GM10248 (cell line): ENCODE measurements at regions not wholly inside any gene's neighbourhood (a gene's known extent, or its start where the extent isn't known, plus 50 kb on each side); places are given as distances from the start of the nearest gene placed in this dataset.

Experiments
- CTCF ChIA-PET: fragments of 300-600 bp; sonication (Branson Sonifier 250); formaldehyde crosslinking; extraction: SDS; loops from one replicate; lab custom pipeline; 2021; ENCODE audit warnings: antibody characterized with exemption; lab: Yijun Ruan, JAX
- POLR2A ChIA-PET: fragments of 350-650 bp; sonication (Branson Sonifier 250); formaldehyde crosslinking; extraction: SDS; loops from one replicate; lab custom pipeline; 2020; ENCODE audit warnings: antibody characterized with exemption; lab: Yijun Ruan, JAX
- DNase-seq: peaks from one replicate; pipeline ENCODE4 v3.0.0; 2012; ENCODE audit errors: extremely low spot score
- CTCF ChIP-seq: IDR thresholded peaks from 2 replicates; pipeline ENCODE4 v1.5.1; 2012; ENCODE audit warnings: mild to moderate bottlenecking, low read depth; ENCODE audit errors: extremely low read depth, missing control alignments, control extremely low read depth

DNA sequence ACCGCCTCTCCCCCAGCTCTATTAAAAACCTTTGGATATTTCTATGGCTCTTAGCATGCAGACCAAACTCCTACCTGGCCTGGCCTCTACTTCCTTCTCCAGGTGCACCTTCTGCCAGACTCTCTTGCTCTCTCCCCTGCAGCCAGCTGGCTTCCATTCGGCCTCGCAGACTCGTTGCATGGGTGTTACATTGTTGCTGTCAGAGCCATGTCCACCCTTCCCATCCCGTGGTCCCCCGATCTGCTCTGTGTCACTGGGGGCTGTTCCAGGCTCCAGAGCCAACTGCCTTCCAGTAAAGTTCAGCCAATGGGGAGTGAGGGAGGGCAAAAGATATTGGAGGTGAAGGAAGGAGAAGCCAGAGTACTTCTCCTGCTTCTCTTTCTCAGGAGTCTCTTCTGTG, 112.5 kb upstream of the LGALSL start:
- POLR2A ChIA-PET, result interaction anchor here (0.6 kb wide), 1 partner anchor 1585 kb away, joined by 3 read pairs; no protein-coding TSS in a partner anchor
- TF ChIP-seq CTCF, result no peak
- DNase-seq, result no peak
- CTCF ChIA-PET, result interaction anchor here (1.8 to 7.0 kb wide), 4 partner anchors 10 to 147 kb away, joined by 4 to 73 read pairs (median 5); no protein-coding TSS in a partner anchor

DNA sequence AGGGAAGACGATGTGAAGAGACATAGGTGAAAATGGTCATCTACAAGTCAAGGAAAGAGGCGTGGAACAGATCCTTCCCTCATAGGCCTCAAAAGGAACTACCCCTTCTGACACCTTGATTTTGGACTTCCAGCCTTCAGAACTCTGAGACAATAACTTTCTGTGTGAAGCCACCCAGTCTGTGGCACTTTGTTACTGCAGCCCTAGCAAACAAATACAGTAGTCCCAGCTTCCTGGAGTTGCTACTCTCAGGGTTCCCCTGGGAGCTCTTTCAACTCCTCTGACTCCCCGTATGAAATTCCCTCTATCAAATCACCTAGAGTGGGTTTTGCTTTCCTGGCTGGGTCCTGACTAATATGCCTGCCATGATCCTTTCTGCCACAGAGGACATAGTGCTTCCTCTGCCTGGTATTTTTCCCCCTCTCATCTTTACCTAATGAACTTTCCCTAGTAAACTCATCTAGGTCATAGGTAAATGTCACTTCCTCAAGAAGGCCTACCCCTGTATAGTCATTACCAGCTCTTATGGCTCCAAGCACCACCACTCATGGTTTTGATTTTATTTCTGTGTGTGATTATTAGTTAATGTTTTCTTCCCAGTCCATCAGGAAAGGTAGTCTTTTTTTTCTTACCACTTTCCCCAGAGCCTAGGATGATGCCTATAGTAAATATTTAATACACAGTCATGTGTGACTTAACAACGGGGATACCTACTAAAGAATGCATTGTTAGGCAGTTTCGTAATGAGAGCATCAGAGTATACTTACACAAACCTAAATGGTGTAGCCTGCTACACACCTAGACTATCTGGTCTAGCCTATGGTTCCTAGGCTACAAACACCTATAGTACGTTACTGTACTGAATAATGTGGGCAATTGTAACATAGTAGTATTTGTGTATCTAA, 111.5 kb upstream of the LGALSL start:
- no peak for DNase-seq
- POLR2A ChIA-PET, result no interaction called here
- TF ChIP-seq CTCF, result no peak
- CTCF ChIA-PET, result interaction anchor here (1.3 to 7.0 kb wide), 4 partner anchors 11 to 452 kb away, joined by 3 to 73 read pairs (median 8); no protein-coding TSS in a partner anchor

- no peak for DNase-seq
- ChIA-PET CTCF (interaction anchor here (1.9 to 7.0 kb wide), 2 partner anchors 14 to 143 kb away, joined by 7 to 73 read pairs; no protein-coding TSS in a partner anchor), POLR2A (no interaction called here)
- no peak for TF ChIP-seq CTCF
These were observed 108.9 kb upstream of the LGALSL start for GRCh38 chr2:64344999-64345576.

DNA sequence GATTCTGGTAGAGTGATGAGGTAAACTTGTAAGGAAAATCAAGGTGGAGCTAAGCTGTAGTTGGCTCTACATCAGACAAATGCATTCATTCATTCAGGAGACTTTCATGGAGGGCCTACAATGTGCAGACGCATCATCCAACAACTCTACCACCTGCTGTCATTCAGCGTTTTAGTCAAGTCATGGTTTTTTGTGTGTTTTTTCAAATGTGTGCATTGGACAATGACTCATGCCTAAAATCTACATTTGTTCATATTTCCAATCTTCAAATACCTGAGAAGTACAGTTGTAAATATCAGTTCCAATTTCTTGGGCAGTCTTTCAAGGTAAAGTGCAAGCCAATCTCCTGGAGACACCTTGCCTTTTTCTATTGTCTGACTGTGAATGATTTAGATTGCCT, 108.0 kb upstream of the LGALSL start:
- CTCF ChIA-PET, result interaction anchor here (1.4 to 3.2 kb wide), 4 partner anchors 15 to 561 kb away, joined by 4 to 19 read pairs (median 6); partner anchors contain the start of gene AFTPH
- POLR2A ChIA-PET, result no interaction called here
- no peak for TF ChIP-seq CTCF
- no peak for DNase-seq

- CTCF ChIA-PET, result interaction anchor here (0.7 to 3.2 kb wide), 8 partner anchors 8 to 139 kb away, joined by 3 to 19 read pairs (median 4); no protein-coding TSS in a partner anchor
- POLR2A ChIA-PET, result no interaction called here
- no peak for DNase-seq
- TF ChIP-seq CTCF, result no peak
These were observed 105.4 kb upstream of the LGALSL start for GRCh38 chr2:64348386-64349130.

- TF ChIP-seq CTCF, result no peak
- POLR2A ChIA-PET, result no interaction called here
- CTCF ChIA-PET, result interaction anchor here (0.7 to 2.2 kb wide), 4 partner anchors 15 to 139 kb away, joined by 3 to 8 read pairs (median 4); no protein-coding TSS in a partner anchor
- no peak for DNase-seq
These were observed 104.8 kb upstream of the LGALSL start for GRCh38 chr2:64349131-64349530.
